Adrenal gland (tissue), 9 donors: ENCODE measurements at regions not wholly inside any gene's neighbourhood (a gene's known extent, or its start where the extent isn't known, plus 50 kb on each side); places are given as distances from the start of the nearest gene placed in this dataset.

Experiments used
- DNase-seq, 7 donors: peaks; one replicate each; pipeline ENCODE4 v3.0.0-alpha.2; 2019 to 2020
- H3K27ac ChIP-seq, 5 donors: fragments of 200-600 bp; sonication (generic) in 4 of 5; 1 replicate in 3 of 5; 2 replicates in 2 of 5; pipeline versions ENCODE4 v1.5.1 to v1.8.0; 2016 to 2020; ENCODE audit warnings: mild to moderate bottlenecking in 1 of 5
- H3K27me3 ChIP-seq: fragments of 200-600 bp; 2 replicates; pipeline ENCODE4 v1.8.0; 2021
- H3K36me3 ChIP-seq, 2 donors: fragments of 200-600 bp; replicated peaks in 1 of 2; 1 replicate in 1 of 2; 2 replicates in 1 of 2; pipeline versions ENCODE4 v1.5.1 to v1.8.0; 2018 to 2022
- H3K4me1 ChIP-seq, 2 donors: fragments of 200-600 bp; replicated peaks in 1 of 2; 1 replicate in 1 of 2; 2 replicates in 1 of 2; pipeline versions ENCODE4 v1.5.1 to v1.8.0; 2018 to 2021
- H3K4me3 ChIP-seq, 4 donors: fragments of 200-600 bp; sonication (generic) in 3 of 4; one replicate each; pipeline ENCODE4 v1.5.1; 2016 to 2018
- H3K9me3 ChIP-seq, 3 donors: fragments of 200-600 bp; sonication (generic) in 1 of 3; replicated peaks in 1 of 3; 1 replicate in 2 of 3; 2 replicates in 1 of 3; pipeline versions ENCODE4 v1.5.1 to v1.8.0; 2016 to 2021
- POLR2A ChIP-seq, 2 donors: fragments of 450-650 bp; IDR thresholded peaks; one replicate each; pipeline ENCODE4 v1.6.1; 2017; ENCODE audit warnings: antibody characterized with exemption in 2 of 2, mild to moderate bottlenecking in 2 of 2, moderate library complexity in 1 of 2
- WGBS, 4 donors: extraction: QIAGEN DNeasy Blood & Tissue Kit in 2 of 4; methylation state at CpG; one replicate each; pipeline versions ENCODE4 v1.1.5 to v1.1.7; 2013 to 2017; 5-methylcytosine and 5-hydroxymethylcytosine counted together
- intact Hi-C, 2 donors: fragments of 100-400 bp; cut with DNase I; formaldehyde crosslinking; loops; one replicate each; pipeline versions ENCODE4 v1.14.1 to v1.15.0; 2022 to 2023
- TF ChIP-seq, protein P1 (sequence below), 6 experiments: fragments of 450-650 bp in 4 of 6; fragments of 200-600 bp in 2 of 6; sonication (generic) in 1 of 6; IDR thresholded peaks; 1 replicate in 5 of 6; 2 replicates in 1 of 6; pipeline versions ENCODE4 v1.5.1 to v1.8.0; 2016 to 2021; ENCODE audit warnings: antibody characterized with exemption in 6 of 6, mild to moderate bottlenecking in 2 of 6, moderate library complexity in 1 of 6
- donor health status: healthy with polysubstance abuse.
- donor health status: Bipolar disorder and iron deficiency.
- donor health status: DM: yes; HTN: yes; CAD: no.
- donor health status: DM: no; HTN: no; CAD: no.
- donor health status: DM: no; HTN: no; CAD: no.

DNA sequence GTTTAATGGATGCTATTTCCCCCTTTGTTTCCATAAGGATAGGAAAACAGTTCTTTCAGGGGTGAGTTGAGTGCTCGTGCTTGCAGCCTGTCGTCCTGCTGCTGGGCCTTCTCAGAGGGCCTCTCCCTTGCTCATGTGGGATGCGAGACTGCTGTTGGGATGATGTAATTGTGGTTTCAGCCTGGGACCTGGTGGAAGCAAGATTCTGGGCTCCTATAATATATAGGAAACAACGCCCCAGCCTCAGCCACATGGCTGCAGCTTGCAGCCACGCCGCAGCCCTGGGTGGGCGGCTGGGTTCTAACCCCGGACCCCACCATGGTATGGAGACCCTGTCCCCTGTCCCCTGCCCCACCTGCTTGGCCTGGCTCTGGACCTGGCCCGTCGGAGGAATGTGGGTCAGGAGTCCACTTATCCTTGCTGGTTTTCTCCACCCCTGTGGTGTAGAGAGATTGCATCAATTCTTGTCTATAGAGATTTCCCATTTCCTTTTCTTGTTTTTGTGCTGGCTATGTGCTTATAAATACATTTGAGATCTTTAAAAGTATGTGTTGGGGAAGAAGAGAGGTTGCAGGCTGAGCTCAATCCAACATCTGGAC lies 357.8 kb downstream of the SIPA1L2 start:
- no peaks in the 10 kb centered on the region for H3K4me1 ChIP-seq
- 69 to 87% (median 84%) methylated on average over 5 to 10 of the region's 10 CpGs for WGBS, 4 donors
- no peaks in the 10 kb centered on the region for H3K9me3 ChIP-seq
- no peak overlapping the region for H3K27ac ChIP-seq
- intact Hi-C loops: no loop called here
- DNase-seq: no peak
- TF ChIP-seq, protein P1, sequence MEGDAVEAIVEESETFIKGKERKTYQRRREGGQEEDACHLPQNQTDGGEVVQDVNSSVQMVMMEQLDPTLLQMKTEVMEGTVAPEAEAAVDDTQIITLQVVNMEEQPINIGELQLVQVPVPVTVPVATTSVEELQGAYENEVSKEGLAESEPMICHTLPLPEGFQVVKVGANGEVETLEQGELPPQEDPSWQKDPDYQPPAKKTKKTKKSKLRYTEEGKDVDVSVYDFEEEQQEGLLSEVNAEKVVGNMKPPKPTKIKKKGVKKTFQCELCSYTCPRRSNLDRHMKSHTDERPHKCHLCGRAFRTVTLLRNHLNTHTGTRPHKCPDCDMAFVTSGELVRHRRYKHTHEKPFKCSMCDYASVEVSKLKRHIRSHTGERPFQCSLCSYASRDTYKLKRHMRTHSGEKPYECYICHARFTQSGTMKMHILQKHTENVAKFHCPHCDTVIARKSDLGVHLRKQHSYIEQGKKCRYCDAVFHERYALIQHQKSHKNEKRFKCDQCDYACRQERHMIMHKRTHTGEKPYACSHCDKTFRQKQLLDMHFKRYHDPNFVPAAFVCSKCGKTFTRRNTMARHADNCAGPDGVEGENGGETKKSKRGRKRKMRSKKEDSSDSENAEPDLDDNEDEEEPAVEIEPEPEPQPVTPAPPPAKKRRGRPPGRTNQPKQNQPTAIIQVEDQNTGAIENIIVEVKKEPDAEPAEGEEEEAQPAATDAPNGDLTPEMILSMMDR (IDR thresholded peaks at IDR 0.05): no peak
- TF ChIP-seq POLR2A (IDR thresholded peaks at IDR 0.05): no peak
- no peak overlapping the region for H3K4me3 ChIP-seq
- no peaks in the 10 kb centered on the region for H3K36me3 ChIP-seq
- H3K27me3 ChIP-seq: no peaks in the 10 kb centered on the region

DNA sequence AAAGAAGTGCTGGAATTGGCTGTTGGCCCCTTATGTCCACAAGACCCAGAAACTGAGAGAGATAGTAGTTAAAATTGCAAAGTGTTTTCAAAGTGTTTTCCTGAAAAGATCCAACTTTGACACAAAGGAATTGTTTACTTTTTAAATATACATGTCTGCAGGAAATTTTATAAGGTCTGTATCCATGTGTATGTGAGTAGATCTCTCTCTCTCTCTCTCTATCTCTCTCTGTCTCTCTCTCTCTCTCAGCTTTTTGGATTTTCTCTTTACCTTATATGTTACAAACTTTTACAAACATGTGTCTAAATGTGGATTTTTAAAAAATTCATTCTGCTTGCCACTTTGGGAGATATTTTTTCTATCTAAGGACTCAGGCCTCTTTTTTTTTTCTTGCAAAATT lies 358.6 kb downstream of the SIPA1L2 start:
- Histone ChIP-seq H3K36me3 (no peaks in the 10 kb centered on the region), H3K27me3 (no peaks in the 10 kb centered on the region), H3K4me3 (no peak overlapping the region), H3K9me3 (no peaks in the 10 kb centered on the region), H3K27ac (no peak overlapping the region), H3K4me1 (no peaks in the 10 kb centered on the region)
- no peak for DNase-seq
- intact Hi-C loops: no loop called here
- no peak for TF ChIP-seq POLR2A (IDR thresholded peaks at IDR 0.05)

DNA sequence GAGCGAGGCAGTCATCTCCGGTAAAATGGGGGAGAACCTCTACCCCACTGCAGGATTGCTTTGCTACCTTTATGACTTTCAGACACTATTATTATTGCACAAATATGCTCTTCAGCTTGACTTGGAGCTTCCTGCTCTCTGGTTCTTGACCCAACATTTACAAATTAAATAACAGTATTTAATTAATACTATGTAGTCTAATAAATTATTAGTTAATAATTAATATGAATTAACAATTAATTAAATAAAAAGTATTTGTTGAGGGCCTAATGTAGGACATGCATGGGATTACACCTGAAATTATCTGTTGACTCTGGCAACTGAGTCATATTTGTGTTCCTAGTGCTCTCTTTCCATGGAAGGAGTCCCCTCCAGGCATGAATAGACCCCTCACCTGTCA lies 359.9 kb downstream of the SIPA1L2 start:
- TF ChIP-seq POLR2A (IDR thresholded peaks at IDR 0.05): no peak
- TF ChIP-seq, protein P1 (IDR thresholded peaks at IDR 0.05): no peak
- Histone ChIP-seq H3K27ac (no peak overlapping the region), H3K4me1 (no peaks in the 10 kb centered on the region), H3K4me3 (no peak overlapping the region), H3K27me3 (no peaks in the 10 kb centered on the region), H3K36me3 (no peaks in the 10 kb centered on the region), H3K9me3 (no peaks in the 10 kb centered on the region)
- DNase-seq: no peak
- WGBS, 4 donors: 77 to 98% (median 93%) methylated on average over 2 of the region's 2 CpGs
- intact Hi-C loops: no loop called here

DNA sequence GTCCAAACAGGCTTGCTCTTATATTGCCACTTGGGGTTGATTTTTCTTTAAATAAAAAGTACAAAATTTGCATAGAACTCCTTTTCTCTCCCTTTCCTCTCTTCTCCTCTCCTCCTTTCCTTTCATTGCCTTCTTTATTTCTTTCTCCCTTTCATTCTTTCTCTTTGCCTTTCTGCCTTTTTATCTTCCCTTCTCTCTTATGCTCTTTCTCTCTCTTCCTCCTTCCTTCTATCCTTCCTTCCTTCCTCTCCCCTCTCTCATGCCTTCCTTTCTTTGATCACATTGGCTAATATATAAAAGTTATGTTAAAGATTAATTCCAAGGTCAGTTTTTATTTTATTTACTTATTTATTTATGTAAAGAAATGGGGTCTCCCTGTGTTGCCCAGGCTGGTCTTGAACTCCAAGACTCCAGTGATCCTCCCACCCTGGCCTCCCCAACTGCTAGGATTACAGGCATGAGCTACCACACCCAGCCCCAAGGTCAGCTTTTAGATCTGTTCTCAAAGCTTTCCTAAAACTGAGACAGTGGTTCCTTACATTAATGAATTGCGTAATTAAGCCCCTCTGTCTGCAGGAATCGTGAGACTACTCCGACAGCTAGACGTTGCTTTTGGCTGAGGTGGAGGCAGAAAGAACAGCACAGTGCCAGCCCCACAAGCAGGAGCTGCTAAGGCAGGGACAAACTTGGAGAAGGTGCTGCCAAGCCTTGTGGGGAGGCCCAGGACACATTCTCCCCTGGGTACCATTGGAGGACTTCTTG lies 361.9 kb downstream of the SIPA1L2 start:
- H3K36me3 ChIP-seq: no peaks in the 10 kb centered on the region
- intact Hi-C loops: no loop called here
- 85 to 96% (median 91%) methylated on average over 4 of the region's 4 CpGs for whole genome bisulfite sequencing, 4 donors
- DNase-seq: no peak
- H3K27me3 ChIP-seq: no peaks in the 10 kb centered on the region
- H3K4me3 ChIP-seq: no peak overlapping the region
- no peak overlapping the region for H3K27ac ChIP-seq
- H3K4me1 ChIP-seq: no peaks in the 10 kb centered on the region
- H3K9me3 ChIP-seq: no peaks in the 10 kb centered on the region
- no peak for TF ChIP-seq POLR2A (IDR thresholded peaks at IDR 0.05)
- TF ChIP-seq, protein P1 (IDR thresholded peaks at IDR 0.05): no peak
